GM18907 (cell line): ENCODE measurements at regions not wholly inside any gene's neighbourhood (a gene's known extent, or its start where the extent isn't known, plus 50 kb on each side); places are given as distances from the start of the nearest gene placed in this dataset.

Experiments
- ATAC-seq: cut with Tn5 transposase; IDR thresholded peaks from one replicate; pipeline ENCODE4 v1.9.1; 2021; ENCODE audit warnings: mild to moderate bottlenecking, moderate library complexity; ENCODE audit not compliant: unreplicated experiment

- ATAC-seq: peak; percentile 95
Measured at GRCh38 chr12:27179400-27180214, 64.5 kb upstream of the STK38L start.

GRCh38 chr12:27180906-27181505 is 63.1 kb upstream of the STK38L start:
- no peak for ATAC-seq

GRCh38 chr12:27183342-27183741 is 60.7 kb upstream of the STK38L start:
- no peak for ATAC-seq

- peak; percentile 94 for ATAC-seq
Measured at GRCh38 chr12:27185234-27186021, 58.7 kb upstream of the STK38L start.

GRCh38 chr12:27186022-27186839 is 57.9 kb upstream of the STK38L start:
- no peak for ATAC-seq

GRCh38 chr12:27187697-27188096 is 56.4 kb upstream of the STK38L start:
- no peak for ATAC-seq

- ATAC-seq: no peak
Measured at GRCh38 chr12:27190761-27191160, 53.3 kb upstream of the STK38L start.

DNA sequence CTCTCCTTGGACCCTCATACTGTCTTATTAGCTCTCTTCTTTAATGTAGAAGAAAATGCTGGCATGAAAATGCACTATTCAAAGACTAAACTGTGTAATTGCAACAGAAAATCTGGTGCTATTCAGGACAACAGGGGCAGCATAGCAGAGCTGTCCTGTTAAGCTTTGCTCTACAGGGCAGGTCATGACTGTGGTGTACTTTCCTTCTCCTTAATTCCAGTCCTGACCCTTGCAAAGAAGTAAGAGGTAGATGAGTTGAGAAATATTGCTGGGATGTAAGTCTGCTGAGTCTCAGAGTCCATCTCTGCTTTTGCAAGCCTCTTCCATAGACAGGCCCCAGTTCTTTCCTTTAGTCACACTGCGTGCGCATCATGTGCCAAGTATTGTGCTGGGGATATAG is 52.6 kb upstream of the STK38L start:
- no peak for ATAC-seq

DNA sequence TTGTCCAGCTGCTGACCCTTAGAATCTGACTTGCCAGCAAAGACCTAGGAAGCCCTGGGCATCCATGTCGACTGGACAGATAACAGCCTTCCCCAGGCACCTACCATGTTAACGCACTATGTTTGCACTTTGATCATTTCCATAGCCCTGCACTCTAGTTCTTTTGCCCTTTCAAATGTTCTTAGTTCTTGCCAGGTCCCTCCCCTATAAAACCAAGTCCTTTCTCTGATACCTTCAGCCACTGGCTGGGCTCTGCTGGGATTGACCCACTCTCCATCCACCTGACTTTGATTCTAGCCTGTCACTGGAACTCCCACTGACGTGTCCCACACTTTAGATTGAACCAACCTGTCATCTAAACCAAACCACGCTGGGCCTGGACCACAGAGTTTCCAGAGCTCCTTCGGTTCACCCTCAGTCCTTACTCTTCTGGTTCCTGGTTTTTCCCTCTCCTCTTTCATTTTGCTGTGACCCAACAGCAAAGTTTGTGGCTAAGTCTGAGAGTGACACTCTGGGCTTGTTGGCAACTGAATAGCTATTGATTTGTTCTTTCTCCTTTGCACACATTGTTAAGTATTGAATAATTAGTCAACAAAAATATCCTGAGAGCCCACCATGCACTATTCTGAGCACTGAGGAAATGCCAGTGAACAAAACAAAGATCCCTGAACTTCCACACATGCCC is 51.8 kb upstream of the STK38L start:
- no peak for ATAC-seq

DNA sequence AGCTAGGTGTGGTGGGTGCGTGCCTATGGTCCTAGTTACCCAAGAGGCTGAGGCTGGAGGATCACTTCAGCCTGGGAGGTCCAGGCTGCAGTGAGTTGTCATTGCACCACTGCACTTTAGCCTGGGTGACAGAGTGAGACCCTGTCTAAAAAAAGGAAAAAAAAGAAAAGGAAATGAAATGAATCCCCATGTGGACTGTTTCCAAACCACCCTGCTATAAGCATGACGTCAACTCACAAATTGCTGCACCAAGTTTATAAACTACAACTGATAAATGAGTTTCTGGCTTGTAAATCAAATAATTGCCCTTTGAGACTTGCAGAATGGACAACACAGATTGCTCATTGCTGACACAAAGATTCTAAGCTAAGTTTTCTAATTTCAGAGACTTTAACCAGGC is 51.0 kb upstream of the STK38L start:
- no peak for ATAC-seq

DNA sequence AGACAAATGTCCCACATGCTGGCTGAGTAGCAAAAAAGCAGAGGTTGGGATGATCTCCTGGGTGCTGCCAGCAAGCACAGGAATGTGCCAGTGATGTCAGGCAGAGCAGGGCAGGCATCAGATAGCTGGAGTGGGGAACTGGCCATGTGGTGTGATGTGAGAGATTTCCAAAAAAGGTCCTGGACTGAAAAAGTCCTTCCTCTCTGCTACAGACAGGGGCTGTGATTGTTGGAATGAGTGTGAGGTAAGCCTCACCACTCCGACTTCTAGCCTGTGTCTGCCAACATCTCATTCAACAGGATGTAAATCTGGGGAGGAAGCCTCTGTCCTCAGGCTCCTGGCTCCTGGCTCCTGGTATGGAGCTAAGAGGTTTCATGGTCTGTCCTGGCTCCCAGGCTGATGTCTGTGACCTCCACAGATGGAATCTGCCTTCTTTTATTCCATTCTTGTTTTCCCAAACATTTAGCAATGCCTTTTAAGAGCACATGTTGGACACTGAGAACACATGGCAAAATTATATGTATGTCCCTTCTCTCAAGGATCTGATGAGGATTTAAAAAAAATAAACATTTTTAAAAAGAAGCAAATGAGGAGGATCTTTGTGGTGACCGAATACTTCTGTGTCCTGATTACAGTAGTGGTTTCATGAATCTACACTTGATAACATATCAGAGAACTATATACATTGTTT is 50.1 kb upstream of the STK38L start:
- ATAC-seq: no peak
